HS-27A (cell line): ENCODE measurements at regions not wholly inside any gene's neighbourhood (a gene's known extent, or its start where the extent isn't known, plus 50 kb on each side); places are given as distances from the start of the nearest gene placed in this dataset.
"Not testable (repeated sequence)": the region's sequence is repeated elsewhere in the genome, so short reads cannot be mapped to it uniquely, and the experiment has no call there.

Source experiments
- DNase-seq: peaks from one replicate; pipeline ENCODE4 v3.0.0-alpha.2; 2012; ENCODE audit warnings: low read depth, missing footprints

- DNase-seq = not testable (repeated sequence)
These were observed 72.1 kb downstream of the OGFRL1 start for GRCh38 chr6:71360556-71361335.

- no peak for DNase-seq
These were observed 76.4 kb downstream of the OGFRL1 start for GRCh38 chr6:71364889-71365542.

GRCh38 chr6:71367756-71368155 lies 79.1 kb downstream of the OGFRL1 start:
- DNase-seq = no peak

GRCh38 chr6:71368284-71368683 lies 79.7 kb downstream of the OGFRL1 start:
- DNase-seq = no peak

- DNase-seq = no peak
These were observed 82.9 kb downstream of the OGFRL1 start for GRCh38 chr6:71371559-71371958.

GRCh38 chr6:71373943-71374342 lies 85.3 kb downstream of the OGFRL1 start:
- no peak for DNase-seq

GRCh38 chr6:71375676-71376075 lies 87.1 kb downstream of the OGFRL1 start:
- no peak for DNase-seq

GRCh38 chr6:71376830-71377229 lies 88.2 kb downstream of the OGFRL1 start:
- DNase-seq = no peak

- no peak for DNase-seq
These were observed 94.9 kb downstream of the OGFRL1 start for GRCh38 chr6:71383476-71383875.

GRCh38 chr6:71383901-71384489 lies 95.4 kb downstream of the OGFRL1 start:
- DNase-seq = no peak

- DNase-seq = no peak
These were observed 96.7 kb downstream of the OGFRL1 start for GRCh38 chr6:71385111-71385822.

GRCh38 chr6:71386215-71386614 lies 97.6 kb downstream of the OGFRL1 start:
- DNase-seq = no peak

- no peak for DNase-seq
These were observed 98.6 kb downstream of the OGFRL1 start for GRCh38 chr6:71387179-71387578.

- no peak for DNase-seq
These were observed 99.6 kb downstream of the OGFRL1 start for GRCh38 chr6:71388068-71388744.

GRCh38 chr6:71388856-71389527 lies 100.4 kb downstream of the OGFRL1 start:
- DNase-seq = no peak

- no peak for DNase-seq
These were observed 102.5 kb downstream of the OGFRL1 start for GRCh38 chr6:71391126-71391525.

GRCh38 chr6:71392276-71392675 lies 103.7 kb downstream of the OGFRL1 start:
- no peak for DNase-seq

- no peak for DNase-seq
These were observed 104.9 kb downstream of the OGFRL1 start for GRCh38 chr6:71393471-71393870.

GRCh38 chr6:71393981-71394432 lies 105.4 kb downstream of the OGFRL1 start:
- no peak for DNase-seq

- no peak for DNase-seq
These were observed 106.3 kb downstream of the OGFRL1 start for GRCh38 chr6:71394926-71395325.

GRCh38 chr6:71395731-71396409 lies 107.3 kb downstream of the OGFRL1 start:
- no peak for DNase-seq
